ENCODE measurements at regions not wholly inside any gene's neighbourhood (a gene's known extent, or its start where the extent isn't known, plus 50 kb on each side); places are given as distances from the start of the nearest gene placed in this dataset.

DNA sequence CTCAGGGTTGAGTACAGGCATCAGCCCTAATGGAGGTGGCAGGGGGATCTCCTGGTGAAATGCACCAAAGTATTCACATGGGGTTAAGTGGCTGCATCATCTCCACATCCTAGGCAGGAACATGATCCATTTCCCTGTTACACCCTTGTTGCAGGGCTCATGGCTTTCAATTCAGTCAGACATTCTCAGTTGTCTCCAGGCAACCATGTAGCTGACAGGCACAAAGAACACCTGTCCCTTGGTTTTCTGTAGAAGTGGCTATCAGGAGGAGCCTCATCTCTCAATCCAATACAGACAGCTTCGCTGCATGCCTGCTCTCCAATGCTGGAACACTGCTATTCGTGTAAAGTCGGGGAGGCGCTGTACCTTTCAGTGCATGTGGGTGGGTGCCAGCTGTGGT lies 299.0 kb upstream of the FOXG1 start:
- FAIRE-seq (peak; percentile 52), DNase-seq (ENCODE audit: low read depth) (no peak)
- no peaks in the 10 kb centered on the region for H3K27me3 ChIP-seq (ENCODE audit: control insufficient read depth, insufficient read depth, low read length)
- H3K36me3 ChIP-seq (ENCODE audit: control insufficient read depth, insufficient read depth, low read length): no peaks in the 10 kb centered on the region
- TF ChIP-seq, protein P1, sequence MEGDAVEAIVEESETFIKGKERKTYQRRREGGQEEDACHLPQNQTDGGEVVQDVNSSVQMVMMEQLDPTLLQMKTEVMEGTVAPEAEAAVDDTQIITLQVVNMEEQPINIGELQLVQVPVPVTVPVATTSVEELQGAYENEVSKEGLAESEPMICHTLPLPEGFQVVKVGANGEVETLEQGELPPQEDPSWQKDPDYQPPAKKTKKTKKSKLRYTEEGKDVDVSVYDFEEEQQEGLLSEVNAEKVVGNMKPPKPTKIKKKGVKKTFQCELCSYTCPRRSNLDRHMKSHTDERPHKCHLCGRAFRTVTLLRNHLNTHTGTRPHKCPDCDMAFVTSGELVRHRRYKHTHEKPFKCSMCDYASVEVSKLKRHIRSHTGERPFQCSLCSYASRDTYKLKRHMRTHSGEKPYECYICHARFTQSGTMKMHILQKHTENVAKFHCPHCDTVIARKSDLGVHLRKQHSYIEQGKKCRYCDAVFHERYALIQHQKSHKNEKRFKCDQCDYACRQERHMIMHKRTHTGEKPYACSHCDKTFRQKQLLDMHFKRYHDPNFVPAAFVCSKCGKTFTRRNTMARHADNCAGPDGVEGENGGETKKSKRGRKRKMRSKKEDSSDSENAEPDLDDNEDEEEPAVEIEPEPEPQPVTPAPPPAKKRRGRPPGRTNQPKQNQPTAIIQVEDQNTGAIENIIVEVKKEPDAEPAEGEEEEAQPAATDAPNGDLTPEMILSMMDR (IDR thresholded peaks at IDR 0.05; ENCODE audit: insufficient read depth, low read length, severe bottlenecking): no peak
- no peak overlapping the region for H3K4me3 ChIP-seq (ENCODE audit: low read depth, low read length)

GRCh38 chr14:28468191-28469151 lies 298.1 kb upstream of the FOXG1 start:
- Histone ChIP-seq H3K4me3 (ENCODE audit: low read depth, low read length) (no peak overlapping the region), H3K36me3 (ENCODE audit: control insufficient read depth, insufficient read depth, low read length) (no peaks in the 10 kb centered on the region), H3K27me3 (ENCODE audit: control insufficient read depth, insufficient read depth, low read length) (no peaks in the 10 kb centered on the region)
- TF ChIP-seq, protein P1 (IDR thresholded peaks at IDR 0.05; ENCODE audit: insufficient read depth, low read length, severe bottlenecking): no peak
- DNase-seq (ENCODE audit: low read depth) (peak; percentile 15), FAIRE-seq (peak; percentile 7)

DNA sequence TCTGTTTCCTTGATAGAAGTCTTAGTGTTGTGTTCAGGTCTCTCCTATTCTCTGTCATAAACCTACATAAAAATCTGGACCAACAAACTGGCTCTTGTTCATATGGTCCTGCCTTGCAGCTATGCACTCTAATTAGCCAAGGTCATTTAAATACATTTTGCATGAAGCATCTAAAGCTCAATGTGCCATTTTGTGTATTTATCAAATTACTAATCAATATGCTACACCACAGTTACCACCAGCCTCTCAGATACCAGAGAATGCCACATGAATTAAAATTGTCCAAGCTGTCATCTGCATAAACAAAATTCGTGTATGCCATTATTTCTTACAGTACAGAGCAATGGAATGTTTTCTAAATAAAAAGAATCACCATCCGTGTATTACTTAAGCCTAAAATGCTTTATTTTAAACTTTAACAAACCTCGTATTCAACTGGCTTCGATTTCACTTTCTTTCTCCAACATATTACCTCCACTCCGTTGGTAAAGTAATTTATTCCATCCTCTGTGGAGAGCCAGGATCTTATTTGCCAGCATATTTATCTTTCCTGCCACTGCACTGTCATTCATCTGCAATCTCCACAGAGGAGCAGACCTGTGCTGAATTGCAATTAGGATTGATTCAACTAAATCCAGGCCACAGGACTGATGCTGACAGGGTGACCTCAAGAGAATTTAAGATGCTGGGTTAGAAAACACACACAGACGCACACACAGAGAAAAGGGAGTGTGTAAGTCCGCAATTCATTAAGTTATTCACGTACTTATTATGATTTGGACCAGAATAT lies 284.1 kb upstream of the FOXG1 start:
- Histone ChIP-seq H3K36me3 (ENCODE audit: control insufficient read depth, insufficient read depth, low read length) (no peaks in the 10 kb centered on the region), H3K4me3 (ENCODE audit: low read depth, low read length) (no peak overlapping the region), H3K27me3 (ENCODE audit: control insufficient read depth, insufficient read depth, low read length) (no peaks in the 10 kb centered on the region)
- TF ChIP-seq, protein P1 (IDR thresholded peaks at IDR 0.05; ENCODE audit: insufficient read depth, low read length, severe bottlenecking): no peak
- no peak for DNase-seq (ENCODE audit: low read depth)
- no peak for FAIRE-seq

GRCh38 chr14:28483506-28483905 lies 283.1 kb upstream of the FOXG1 start:
- DNase-seq (ENCODE audit: low read depth): no peak
- FAIRE-seq: no peak
- TF ChIP-seq, protein P1 (IDR thresholded peaks at IDR 0.05; ENCODE audit: insufficient read depth, low read length, severe bottlenecking): no peak
- H3K36me3 ChIP-seq (ENCODE audit: control insufficient read depth, insufficient read depth, low read length): no peaks in the 10 kb centered on the region
- no peaks in the 10 kb centered on the region for H3K27me3 ChIP-seq (ENCODE audit: control insufficient read depth, insufficient read depth, low read length)
- H3K4me3 ChIP-seq (ENCODE audit: low read depth, low read length): no peak overlapping the region

DNA sequence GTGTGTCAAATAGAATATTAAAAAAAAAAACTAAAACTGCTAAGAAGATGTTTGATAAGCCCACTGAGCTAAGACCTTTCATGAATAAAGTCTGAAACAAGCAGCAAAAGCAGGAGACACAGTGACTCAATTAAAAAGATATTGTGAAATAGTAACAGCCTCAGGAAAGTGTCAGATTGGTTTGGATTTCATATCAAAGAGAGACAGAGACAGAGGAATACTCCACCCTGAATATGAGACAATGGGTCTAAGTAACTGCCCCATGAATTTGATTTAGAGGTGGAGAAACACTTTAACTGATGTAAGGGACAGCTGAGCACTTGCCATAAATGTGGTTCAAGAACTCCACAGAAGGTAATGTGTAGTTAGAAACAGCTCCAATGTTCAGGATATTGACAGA lies 277.9 kb upstream of the FOXG1 start:
- TF ChIP-seq, protein P1 (IDR thresholded peaks at IDR 0.05; ENCODE audit: insufficient read depth, low read length, severe bottlenecking): no peak
- H3K27me3 ChIP-seq (ENCODE audit: control insufficient read depth, insufficient read depth, low read length): no peaks in the 10 kb centered on the region
- no peak for FAIRE-seq

More for the DNA sequence above, 277.9 kb upstream of the FOXG1 start:
- peak; percentile 68 for DNase-seq (ENCODE audit: low read depth)
- H3K4me3 ChIP-seq (ENCODE audit: low read depth, low read length): no peak overlapping the region
- H3K36me3 ChIP-seq (ENCODE audit: control insufficient read depth, insufficient read depth, low read length): no peaks in the 10 kb centered on the region

Data from bronchial epithelial cell (primary cell).